A673 (cell line): ENCODE measurements at regions not wholly inside any gene's neighbourhood (a gene's known extent, or its start where the extent isn't known, plus 50 kb on each side); places are given as distances from the start of the nearest gene placed in this dataset.
"Not testable (repeated sequence)": the region's sequence is repeated elsewhere in the genome, so short reads cannot be mapped to it uniquely, and the experiment has no call there.

Experiments
- BruUV-seq: library from RNA; stranded (reverse); fragments of 400-500 nt; replicated peaks from 2 replicates; lab custom pipeline; 2021; lab: Mats Ljungman, UMichigan
- CTCF ChIA-PET: fragments of 300-600 bp; sonication (Branson Sonifier 250); formaldehyde crosslinking; loops from one replicate; lab custom pipeline; 2022; ENCODE audit warnings: antibody characterized with exemption; lab: Charles Lee
- POLR2A ChIA-PET: fragments of 300-600 bp; sonication (Branson Sonifier 250); formaldehyde crosslinking; loops from one replicate; lab custom pipeline; 2022; ENCODE audit warnings: antibody characterized with exemption; ENCODE audit not compliant: low non-redundant PET; lab: Charles Lee
- DNase-seq: peaks from one replicate; pipeline ENCODE4 v3.0.0-alpha.2; 2015; ENCODE audit warnings: low spot score
- H3K27ac ChIP-seq: fragments of 200-600 bp; sonication (generic); 2 replicates; pipeline ENCODE4 v1.5.1; 2016; ENCODE audit warnings: mixed run types, low read depth, mild to moderate bottlenecking, mixed read lengths, antibody characterized with exemption, low read length; ENCODE audit not compliant: poor library complexity, severe bottlenecking
- H3K27me3 ChIP-seq: fragments of 200-600 bp; sonication (generic); replicated peaks from 2 replicates; pipeline ENCODE4 v1.6.1; 2017; ENCODE audit warnings: mixed run types, low read depth, mild to moderate bottlenecking, mixed read lengths, antibody characterized with exemption, low read length; ENCODE audit not compliant: insufficient read depth, poor library complexity
- H3K36me3 ChIP-seq: fragments of 200-600 bp; sonication (generic); 2 replicates; pipeline ENCODE4 v1.6.1; 2016; ENCODE audit warnings: mixed run types, mild to moderate bottlenecking, mixed read lengths, antibody characterized with exemption, low read length; ENCODE audit not compliant: insufficient read depth, poor library complexity, severe bottlenecking
- H3K4me1 ChIP-seq: fragments of 200-600 bp; sonication (generic); 2 replicates; pipeline ENCODE4 v1.6.1; 2017; ENCODE audit warnings: mixed run types, mild to moderate bottlenecking, mixed read lengths, antibody characterized with exemption, low read length; ENCODE audit not compliant: insufficient read depth, poor library complexity, severe bottlenecking
- H3K4me3 ChIP-seq: fragments of 200-600 bp; sonication (generic); 2 replicates; pipeline ENCODE4 v1.5.1; 2016; ENCODE audit warnings: low read depth, mixed run types, mild to moderate bottlenecking, mixed read lengths, low read length; ENCODE audit not compliant: poor library complexity, severe bottlenecking
- H3K9me3 ChIP-seq: fragments of 200-600 bp; sonication (generic); 2 replicates; pipeline ENCODE4 v1.6.1; 2016; ENCODE audit warnings: mixed run types, low read depth, mild to moderate bottlenecking, mixed read lengths, antibody characterized with exemption, low read length; ENCODE audit not compliant: poor library complexity, severe bottlenecking
- intact Hi-C: fragments of 100-400 bp; cut with micrococcal nuclease; formaldehyde crosslinking; loops from one replicate; pipeline ENCODE4 v1.10.0; 2022; ENCODE audit not compliant: unreplicated experiment

GRCh38 chr2:111432916-111433499 lies 312.3 kb downstream of the BCL2L11 start:
- DNase-seq, BruUV-seq, H3K4me1 ChIP-seq, H3K4me3 ChIP-seq, H3K27me3 ChIP-seq, intact Hi-C loops, H3K9me3 ChIP-seq, H3K36me3 ChIP-seq, CTCF ChIA-PET, H3K27ac ChIP-seq, POLR2A ChIA-PET: not testable (repeated sequence)

GRCh38 chr2:111433892-111434607 lies 313.3 kb downstream of the BCL2L11 start:
- H3K4me3 ChIP-seq, H3K4me1 ChIP-seq, CTCF ChIA-PET, H3K27ac ChIP-seq, BruUV-seq, DNase-seq, intact Hi-C loops, H3K9me3 ChIP-seq, H3K36me3 ChIP-seq, POLR2A ChIA-PET, H3K27me3 ChIP-seq: not testable (repeated sequence)

DNA sequence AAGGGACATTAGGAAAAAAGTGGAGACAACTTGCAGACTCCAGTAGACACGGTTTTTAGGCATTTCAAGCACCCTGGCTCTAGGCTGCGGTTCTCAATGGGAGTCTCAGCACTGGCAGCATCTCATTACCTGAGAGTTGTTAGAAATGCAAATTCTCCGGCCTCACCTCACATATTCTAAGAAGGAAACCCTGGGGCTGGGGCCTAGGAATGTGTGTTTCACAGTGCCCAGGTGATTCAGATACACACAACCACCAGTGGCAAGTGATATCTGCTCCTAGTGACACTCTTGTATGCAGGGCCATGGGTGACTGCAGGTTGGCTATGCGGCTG lies 313.9 kb downstream of the BCL2L11 start:
- DNase-seq, H3K4me3 ChIP-seq, CTCF ChIA-PET, H3K27ac ChIP-seq, POLR2A ChIA-PET, BruUV-seq, H3K36me3 ChIP-seq, H3K9me3 ChIP-seq, H3K4me1 ChIP-seq, intact Hi-C loops, H3K27me3 ChIP-seq: not testable (repeated sequence)

- H3K36me3 ChIP-seq, H3K27me3 ChIP-seq, H3K27ac ChIP-seq, POLR2A ChIA-PET, BruUV-seq, DNase-seq, CTCF ChIA-PET, H3K4me1 ChIP-seq, H3K4me3 ChIP-seq, H3K9me3 ChIP-seq, intact Hi-C loops: not testable (repeated sequence)
Measured at GRCh38 chr2:111435553-111436310, 315.0 kb downstream of the BCL2L11 start.

GRCh38 chr2:111436411-111436810 lies 315.7 kb downstream of the BCL2L11 start:
- H3K27me3 ChIP-seq, H3K27ac ChIP-seq, CTCF ChIA-PET, intact Hi-C loops, H3K4me1 ChIP-seq, H3K4me3 ChIP-seq, H3K9me3 ChIP-seq, DNase-seq, BruUV-seq, POLR2A ChIA-PET, H3K36me3 ChIP-seq: not testable (repeated sequence)

DNA sequence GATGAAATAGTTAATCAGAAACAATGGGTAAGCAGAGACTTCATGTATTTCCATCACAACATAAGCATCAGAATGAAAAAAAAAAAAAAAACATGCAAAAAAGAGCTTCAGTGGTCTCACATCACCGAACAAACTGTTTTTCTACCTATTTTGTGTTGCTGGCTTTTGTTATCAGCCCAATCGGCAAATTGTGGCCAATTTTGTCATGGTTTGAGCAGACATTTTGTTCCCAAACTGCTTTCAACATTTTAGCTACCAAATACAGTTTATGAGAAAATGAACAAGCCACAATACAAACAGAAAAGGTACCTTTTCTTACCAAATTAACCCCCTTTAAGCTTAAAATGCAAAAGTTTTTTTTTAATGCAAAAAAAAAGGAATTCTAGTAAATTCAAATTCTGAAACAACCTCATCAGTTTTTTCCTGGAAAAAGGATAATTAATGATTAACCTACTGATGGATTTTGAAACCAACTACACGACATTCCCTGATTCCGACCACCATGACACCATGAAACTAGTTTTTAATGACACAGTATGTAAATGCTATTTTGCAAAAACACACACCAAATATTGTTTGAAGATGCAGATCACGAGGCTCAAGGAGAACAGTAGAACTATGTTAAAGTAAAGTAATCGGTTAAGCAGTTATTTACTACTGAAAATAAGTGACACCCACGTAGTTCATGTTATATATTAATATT lies 316.7 kb downstream of the BCL2L11 start:
- BruUV-seq, H3K4me3 ChIP-seq, H3K9me3 ChIP-seq, intact Hi-C loops, H3K4me1 ChIP-seq, DNase-seq, H3K27ac ChIP-seq, CTCF ChIA-PET, H3K36me3 ChIP-seq, POLR2A ChIA-PET, H3K27me3 ChIP-seq: not testable (repeated sequence)

GRCh38 chr2:111438161-111438560 lies 317.4 kb downstream of the BCL2L11 start:
- intact Hi-C loops = not testable (repeated sequence)

More at GRCh38 chr2:111438161-111438560, 317.4 kb downstream of the BCL2L11 start:
- H3K4me1 ChIP-seq, H3K9me3 ChIP-seq, H3K4me3 ChIP-seq, DNase-seq, H3K27ac ChIP-seq, H3K27me3 ChIP-seq, H3K36me3 ChIP-seq, CTCF ChIA-PET, POLR2A ChIA-PET, BruUV-seq: not testable (repeated sequence)
